Fibroblast of lung (primary cell): ENCODE measurements at regions not wholly inside any gene's neighbourhood (a gene's known extent, or its start where the extent isn't known, plus 50 kb on each side); places are given as distances from the start of the nearest gene placed in this dataset.

Experiments
- DNase-seq, 2 donors: peaks; one replicate each; pipeline versions ENCODE4 v3.0.0 to v3.0.0-alpha.2; 2010; ENCODE audit warnings: low read depth in 2 of 2
- H2AFZ ChIP-seq: 2 replicates; pipeline ENCODE4 v1.5.1; 2012; ENCODE audit warnings: low read length, control low read depth, inconsistent platforms
- H3K27ac ChIP-seq: 2 replicates; pipeline ENCODE4 v1.5.1; 2011; ENCODE audit warnings: low read length, control low read depth; ENCODE audit not compliant: insufficient read depth
- H3K27me3 ChIP-seq: 2 replicates; pipeline ENCODE4 v1.5.1; 2011; ENCODE audit warnings: mild to moderate bottlenecking, low read length; ENCODE audit not compliant: control insufficient read depth, insufficient read depth
- H3K36me3 ChIP-seq: 2 replicates; pipeline ENCODE4 v1.5.1; 2011; ENCODE audit warnings: low read length; ENCODE audit not compliant: control insufficient read depth, insufficient read depth
- H3K4me1 ChIP-seq: 2 replicates; pipeline ENCODE4 v1.5.1; 2011; ENCODE audit warnings: low read length; ENCODE audit not compliant: control insufficient read depth, insufficient read depth; ENCODE audit errors: extremely low read depth
- H3K4me2 ChIP-seq: 2 replicates; pipeline ENCODE4 v1.5.1; 2011; ENCODE audit warnings: low read length, control low read depth; ENCODE audit not compliant: insufficient read depth; ENCODE audit errors: extremely low read depth
- H3K4me3 ChIP-seq, 4 experiments: fragments of 200-600 bp in 1 of 4; sonication (generic) in 1 of 4; replicated peaks in 1 of 4; 2 replicates each; pipeline ENCODE4 v1.5.1; 2011 to 2016; ENCODE audit warnings: low read length in 4 of 4, low read depth in 3 of 4, mild to moderate bottlenecking in 3 of 4, control low read depth in 2 of 4, inconsistent platforms in 1 of 4, mixed read lengths in 1 of 4; ENCODE audit not compliant: insufficient read depth in 1 of 4; ENCODE audit errors: control extremely low read depth in 1 of 4
- H3K79me2 ChIP-seq: 2 replicates; pipeline ENCODE4 v1.5.1; 2012; ENCODE audit warnings: mild to moderate bottlenecking, low read length, inconsistent platforms; ENCODE audit not compliant: control insufficient read depth, insufficient read depth
- H3K9ac ChIP-seq: 2 replicates; pipeline ENCODE4 v1.5.1; 2011; ENCODE audit warnings: mild to moderate bottlenecking, low read length, control low read depth; ENCODE audit not compliant: insufficient read depth
- H3K9me3 ChIP-seq: 2 replicates; pipeline ENCODE4 v1.5.1; 2012; ENCODE audit warnings: low read depth, low read length; ENCODE audit not compliant: control insufficient read depth, insufficient read depth
- H4K20me1 ChIP-seq: 2 replicates; pipeline ENCODE4 v1.5.1; 2011; ENCODE audit warnings: low read length; ENCODE audit not compliant: control insufficient read depth, insufficient read depth; ENCODE audit errors: extremely low read depth
- CTCF ChIP-seq, 2 donors: IDR thresholded peaks in 1 of 2; conservative IDR thresholded peaks in 1 of 2; 1 replicate in 1 of 2; 2 replicates in 1 of 2; pipeline ENCODE4 v1.5.1; 2011 to 2012; ENCODE audit warnings: low read length in 2 of 2, control low read depth in 1 of 2, inconsistent platforms in 1 of 2, low read depth in 1 of 2, mild to moderate bottlenecking in 1 of 2
- EZH2 ChIP-seq: IDR thresholded peaks from 2 replicates; pipeline ENCODE4 v1.5.1; 2012; ENCODE audit warnings: low read length, control low read depth, mild to moderate bottlenecking; ENCODE audit errors: missing control alignments

DNA sequence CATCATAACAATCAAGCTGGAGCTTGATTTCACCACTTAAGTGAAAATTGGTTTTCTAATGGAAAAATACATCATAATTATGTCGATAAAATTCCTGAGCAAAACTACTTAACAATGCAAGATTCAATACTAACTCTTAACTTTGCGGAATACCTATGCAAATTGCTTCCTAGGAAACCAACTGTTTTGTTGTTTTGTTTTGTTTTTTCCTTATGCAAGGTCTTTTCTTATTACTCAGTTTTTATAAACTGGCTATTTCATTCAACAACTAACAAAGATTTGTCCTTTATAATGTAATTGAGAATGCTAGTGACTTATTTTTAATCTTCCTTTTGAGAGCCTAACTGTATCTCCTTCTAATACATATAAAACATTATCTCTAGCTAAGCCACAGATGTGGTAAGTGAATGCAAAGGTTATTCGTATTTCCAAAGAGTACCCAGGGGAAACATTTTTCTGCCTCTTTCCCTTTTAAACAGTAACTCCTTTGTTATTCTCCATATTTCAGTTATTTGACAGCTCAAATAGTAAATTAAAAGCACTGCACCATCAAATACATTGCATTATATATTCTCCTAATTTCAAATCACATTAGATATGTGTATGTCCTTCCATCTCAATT lies 609.4 kb downstream of the SLCO4C1 start:
- no peak for DNase-seq
- Histone ChIP-seq H3K9ac (no peak overlapping the region), H4K20me1 (no peaks in the 10 kb centered on the region), H3K4me1 (no peaks in the 10 kb centered on the region), H3K4me3 (no peak overlapping the region), H2AFZ (no peak overlapping the region), H3K27ac (no peak overlapping the region), H3K9me3 (no peaks in the 10 kb centered on the region), H3K79me2 (no peaks in the 10 kb centered on the region), H3K4me2 (no peak overlapping the region), H3K27me3 (no peaks in the 10 kb centered on the region), H3K36me3 (no peaks in the 10 kb centered on the region)
- TF ChIP-seq CTCF (conservative IDR thresholded peaks at IDR 0.05 in 1 of 2, IDR thresholded peaks at IDR 0.05 in 1 of 2; ENCODE audit: low read depth in 1 of 2, low read length in 2 of 2) (no peak), EZH2 (no peak)

- no peak overlapping the region for H2AFZ ChIP-seq
- H3K9me3 ChIP-seq = no peaks in the 10 kb centered on the region
- no peaks in the 10 kb centered on the region for H3K79me2 ChIP-seq
- H3K36me3 ChIP-seq = no peaks in the 10 kb centered on the region
- H3K27ac ChIP-seq = no peak overlapping the region
- DNase-seq = peak; percentile 34 to 51
- H3K9ac ChIP-seq = no peak overlapping the region
- no peak overlapping the region for H3K4me2 ChIP-seq
- no peaks in the 10 kb centered on the region for H4K20me1 ChIP-seq
- TF ChIP-seq CTCF (conservative IDR thresholded peaks at IDR 0.05 in 1 of 2, IDR thresholded peaks at IDR 0.05 in 1 of 2; ENCODE audit: low read depth in 1 of 2, low read length in 2 of 2) (no peak), EZH2 (no peak)
- H3K4me3 ChIP-seq = no peak overlapping the region
- no peaks in the 10 kb centered on the region for H3K4me1 ChIP-seq
- H3K27me3 ChIP-seq = no peaks in the 10 kb centered on the region
These were observed 616.3 kb downstream of the SLCO4C1 start for GRCh38 chr5:101679816-101680215.

GRCh38 chr5:101678481-101679193 lies 617.4 kb downstream of the SLCO4C1 start:
- H3K27ac ChIP-seq = no peak overlapping the region
- no peaks in the 10 kb centered on the region for H3K9me3 ChIP-seq
- no peaks in the 10 kb centered on the region for H3K4me1 ChIP-seq
- H3K4me3 ChIP-seq = peak overlapping the region in 1 of 4 experiments; percentile 30
- no peak overlapping the region for H3K4me2 ChIP-seq
- no peaks in the 10 kb centered on the region for H3K36me3 ChIP-seq
- no peaks in the 10 kb centered on the region for H3K27me3 ChIP-seq
- H3K79me2 ChIP-seq = no peaks in the 10 kb centered on the region
- peak; percentile 83 to 97 for TF ChIP-seq CTCF (conservative IDR thresholded peaks at IDR 0.05 in 1 of 2, IDR thresholded peaks at IDR 0.05 in 1 of 2; ENCODE audit: low read depth in 1 of 2, low read length in 2 of 2)
- TF ChIP-seq EZH2 = no peak
- no peak overlapping the region for H3K9ac ChIP-seq
- peak; percentile 53 to 73 for DNase-seq
- H4K20me1 ChIP-seq = no peaks in the 10 kb centered on the region
- no peak overlapping the region for H2AFZ ChIP-seq
